ENCODE measurements at regions not wholly inside any gene's neighbourhood (a gene's known extent, or its start where the extent isn't known, plus 50 kb on each side); places are given as distances from the start of the nearest gene placed in this dataset.

GRCh38 chr2:212649646-212650045 is 111.0 kb upstream of the ERBB4 start:
- TF ChIP-seq CTCF (IDR thresholded peaks at IDR 0.05) (no peak), POLR2A (IDR thresholded peaks at IDR 0.05) (no peak)
